GM12878 (cell line): ENCODE measurements at regions not wholly inside any gene's neighbourhood (a gene's known extent, or its start where the extent isn't known, plus 50 kb on each side); places are given as distances from the start of the nearest gene placed in this dataset.

Experiments used
- ATAC-seq: fragments of 200-7000 bp; cut with Tn5 transposase; 3 replicates; pipeline ENCODE4 v1.9.1; 2020; ENCODE audit warnings: mild to moderate bottlenecking, moderate library complexity
- BruUV-seq: library from RNA; stranded (reverse); fragments of 400-500 nt; replicated peaks from 2 replicates; lab custom pipeline; 2021; lab: Mats Ljungman, UMichigan
- CTCF ChIA-PET: fragments of 300-600 bp; sonication (Branson Sonifier 250); formaldehyde crosslinking; extraction: SDS; loops from one replicate; lab custom pipeline; 2021; ENCODE audit warnings: inconsistent platforms; lab: Yijun Ruan, JAX
- POLR2A ChIA-PET: fragments of 350-600 bp; formaldehyde crosslinking; extraction: SDS; loops from one replicate; lab custom pipeline; 2021; ENCODE audit warnings: inconsistent platforms; lab: Charles Lee
- RAD21 ChIA-PET: fragments of 300-600 bp; sonication (Branson Sonifier 250); formaldehyde crosslinking; loops from one replicate; lab custom pipeline; 2023; ENCODE audit warnings: antibody characterized with exemption; ENCODE audit not compliant: unreplicated experiment; lab: Charles Lee
- SMC1A ChIA-PET: fragments of 300-600 bp; sonication (Branson Sonifier 250); formaldehyde crosslinking; loops from one replicate; lab custom pipeline; 2023; ENCODE audit not compliant: unreplicated experiment, uncharacterized antibody; lab: Charles Lee
- DNase-seq: peaks from one replicate; pipeline ENCODE4 v3.0.0-alpha.2; 2011; ENCODE audit warnings: low read depth, low spot score
- FAIRE-seq: peaks from 3 replicates; lab custom pipeline; 2011; peaks lifted over from hg19 to GRCh38; lab: Jason Lieb, UNC
- H2AFZ ChIP-seq: 2 replicates; pipeline ENCODE4 v1.6.0; 2011; ENCODE audit warnings: low read depth, low read length, control low read depth; ENCODE audit not compliant: control insufficient read depth
- H3K27ac ChIP-seq: 2 replicates; pipeline ENCODE4 v1.5.1; 2011; ENCODE audit warnings: control low read depth; ENCODE audit not compliant: control insufficient read depth, insufficient read depth
- H3K27me3 ChIP-seq, 2 experiments: replicated peaks in 1 of 2; 2 replicates each; pipeline versions ENCODE4 v1.6.0 to v1.6.1; 2011; ENCODE audit warnings: low read length in 1 of 2; ENCODE audit not compliant: control insufficient read depth in 2 of 2, insufficient read depth in 2 of 2
- H3K36me3 ChIP-seq, 2 experiments: 2 replicates each; pipeline ENCODE4 v1.5.1; 2011; ENCODE audit warnings: low read length in 1 of 2; ENCODE audit not compliant: control insufficient read depth in 2 of 2, insufficient read depth in 2 of 2
- H3K4me1 ChIP-seq: 2 replicates; pipeline ENCODE4 v1.6.1; 2011; ENCODE audit warnings: mild to moderate bottlenecking, low read length, moderate library complexity, mixed read lengths; ENCODE audit not compliant: control insufficient read depth, insufficient read depth
- H3K4me2 ChIP-seq: 2 replicates; pipeline ENCODE4 v1.6.0; 2011; ENCODE audit warnings: control low read depth; ENCODE audit not compliant: control insufficient read depth, insufficient read depth
- H3K4me3 ChIP-seq: fragments of 200-600 bp; sonication (generic); 2 replicates; pipeline ENCODE4 v1.5.1; 2016
- H3K79me2 ChIP-seq: 2 replicates; pipeline ENCODE4 v1.6.0; 2011; ENCODE audit warnings: low read length; ENCODE audit not compliant: control insufficient read depth, insufficient read depth
- H3K9ac ChIP-seq: 2 replicates; pipeline ENCODE4 v1.8.0; 2011; ENCODE audit warnings: low read length, control low read depth, mixed read lengths; ENCODE audit not compliant: control insufficient read depth, insufficient read depth
- H3K9me3 ChIP-seq: replicated peaks from 3 replicates; pipeline ENCODE4 v1.5.1; 2011; ENCODE audit warnings: mild to moderate bottlenecking, low read length; ENCODE audit not compliant: control insufficient read depth, insufficient read depth
- H4K20me1 ChIP-seq: 2 replicates; pipeline ENCODE4 v1.6.0; 2011; ENCODE audit not compliant: control insufficient read depth, insufficient read depth
- CEBPB ChIP-seq, 2 experiments: fragments of 150-350 bp in 1 of 2; IDR thresholded peaks; 2 replicates each; pipeline ENCODE4 v1.6.1; 2012 to 2014; ENCODE audit warnings: low read depth in 2 of 2, low read length in 2 of 2, borderline replicate concordance in 1 of 2, inconsistent platforms in 1 of 2
- EED ChIP-seq: sonication (generic); IDR thresholded peaks from 2 replicates; pipeline ENCODE4 v1.6.1; 2016; ENCODE audit warnings: antibody characterized with exemption, low read depth
- KDM1A ChIP-seq: fragments of 200-600 bp; sonication (generic); IDR thresholded peaks from 2 replicates; pipeline ENCODE4 v1.6.1; 2016; ENCODE audit warnings: borderline replicate concordance
- MEF2A ChIP-seq: IDR thresholded peaks from 2 replicates; pipeline ENCODE4 v1.6.1; 2011; ENCODE audit warnings: low read depth, mild to moderate bottlenecking, low read length, moderate library complexity; ENCODE audit not compliant: insufficient read depth
- NR2F1 ChIP-seq: fragments of 450-650 bp; conservative IDR thresholded peaks from 2 replicates; pipeline ENCODE4 v1.6.1; 2017; ENCODE audit warnings: mild to moderate bottlenecking
- PAX8 ChIP-seq: fragments of 450-650 bp; IDR thresholded peaks from 2 replicates; pipeline ENCODE4 v1.6.1; 2017; ENCODE audit warnings: mild to moderate bottlenecking, moderate library complexity
- STAT1 ChIP-seq: fragments of 450-650 bp; conservative IDR thresholded peaks from 2 replicates; pipeline ENCODE4 v1.6.1; 2014; ENCODE audit warnings: antibody characterized with exemption, mild to moderate bottlenecking
- YY1 ChIP-seq: IDR thresholded peaks from 2 replicates; pipeline ENCODE4 v1.6.1; 2011; ENCODE audit warnings: low read depth, mild to moderate bottlenecking, low read length
- ZNF384 ChIP-seq: IDR thresholded peaks from 2 replicates; pipeline ENCODE4 v1.6.1; 2012; ENCODE audit warnings: low read depth, mild to moderate bottlenecking, low read length, improper control_type of control experiment, borderline replicate concordance
- WGBS: methylation state at CpG from one replicate; pipeline ENCODE4 v1.1.6; 2016; ENCODE audit warnings: low lambda C conversion rate; ENCODE audit not compliant: insufficient replicate concordance, insufficient coverage; ENCODE audit errors: missing lambda C conversion rate; 5-methylcytosine and 5-hydroxymethylcytosine counted together
- in situ Hi-C: fragments of 300-500 bp; cut with MboI; formaldehyde crosslinking; loops from 9 replicates; pipeline ENCODE4 v1.14.3; 2018; ENCODE audit warnings: mixed read lengths
- intact Hi-C: fragments of 100-400 bp; cut with micrococcal nuclease; formaldehyde crosslinking; loops from one replicate; pipeline ENCODE4 v1.14.2; 2022; ENCODE audit not compliant: unreplicated experiment
- TF ChIP-seq, protein P1 (sequence below): fragments of 450-650 bp; conservative IDR thresholded peaks from 2 replicates; pipeline ENCODE4 v1.6.1; 2017; ENCODE audit warnings: mild to moderate bottlenecking, moderate library complexity

DNA sequence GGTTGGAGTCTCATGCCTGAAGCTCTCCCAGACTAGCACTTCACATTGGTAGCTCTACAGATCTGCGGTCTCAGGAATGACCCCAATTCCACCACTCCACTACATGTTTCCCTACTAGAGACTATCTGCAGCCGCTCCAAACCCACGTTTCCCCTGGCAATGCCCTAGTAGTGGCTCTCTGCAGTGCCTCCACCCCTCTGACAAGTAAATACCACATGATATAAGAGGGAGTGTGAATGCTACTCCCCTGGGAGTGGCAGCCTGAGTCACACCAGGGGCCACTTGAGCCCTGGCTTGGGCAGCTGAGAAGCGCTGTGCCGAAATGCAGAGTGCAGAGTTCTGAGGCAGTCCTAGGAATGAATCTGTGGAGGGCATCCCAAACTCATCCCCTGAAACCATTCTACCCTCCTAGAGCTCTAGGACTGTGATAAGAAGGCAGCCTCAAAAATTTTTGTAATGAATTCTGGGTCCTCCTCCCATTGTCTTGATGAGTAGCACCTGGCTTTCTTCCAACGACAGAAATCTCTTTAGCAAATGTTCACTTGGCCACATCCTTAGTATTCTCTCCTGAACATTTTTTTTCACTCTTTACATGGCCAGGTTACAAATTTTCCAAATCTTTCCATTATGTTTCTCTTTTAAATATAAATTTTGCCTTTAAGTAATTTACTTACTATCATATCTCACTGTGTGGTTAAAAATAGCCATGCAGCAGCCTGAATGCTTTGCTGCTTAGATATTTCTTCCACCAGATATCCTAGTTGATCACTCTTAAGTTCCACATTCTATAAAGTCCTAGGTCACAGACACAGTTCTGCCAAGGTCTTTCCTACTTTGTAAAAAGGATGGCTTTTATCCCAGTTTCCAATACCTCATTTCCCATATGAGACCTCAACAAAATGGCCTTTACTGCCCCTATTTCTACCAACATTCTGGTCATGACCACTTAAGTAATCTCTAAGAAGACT, 160.2 kb upstream of the CPEB2 start:
- POLR2A ChIA-PET: interaction anchor here (1.0 kb wide), 1 partner anchor 14 kb away, joined by 3 read pairs; no protein-coding TSS in a partner anchor

More for the DNA sequence above, 160.2 kb upstream of the CPEB2 start:
- FAIRE-seq (no peak), ATAC-seq (peak; percentile 26; the same call in 2 of the 3 replicates), DNase-seq (no peak)
- H3K4me2 ChIP-seq: no peak overlapping the region
- H3K9me3 ChIP-seq: peaks cover 1% of the 10 kb centered on the region; the same call in 2 of the 3 replicates
- no peaks in the 10 kb centered on the region for H3K4me1 ChIP-seq
- ChIA-PET CTCF (no interaction called here), RAD21 (interaction anchor here (1.1 kb wide), 1 partner anchor 14 kb away, joined by 4 read pairs; no protein-coding TSS in a partner anchor), SMC1A (interaction anchor here (1.0 to 6.1 kb wide), 3 partner anchors 10 to 128 kb away, joined by 3 to 28 read pairs (median 3); no protein-coding TSS in a partner anchor)
- WGBS: 90% methylated on average over 6 of the region's 6 CpGs
- intact Hi-C loops: no loop called here
- H3K4me3 ChIP-seq: no peak overlapping the region
- H3K36me3 ChIP-seq: no peaks in the 10 kb centered on the region
- BruUV-seq: no TSS peak
- H3K27me3 ChIP-seq: no peaks in the 10 kb centered on the region
- no peak for TF ChIP-seq NR2F1
- TF ChIP-seq PAX8: no peak
- TF ChIP-seq YY1: no peak
- no peak for TF ChIP-seq MEF2A
- TF ChIP-seq ZNF384: no peak
- no peak for TF ChIP-seq KDM1A
- TF ChIP-seq EED: no peak
- TF ChIP-seq STAT1: no peak
- TF ChIP-seq CEBPB (IDR thresholded peaks at IDR 0.05; ENCODE audit: borderline replicate concordance in 1 of 2, low read depth in 2 of 2, low read length in 2 of 2): no peak
- TF ChIP-seq, protein P1, sequence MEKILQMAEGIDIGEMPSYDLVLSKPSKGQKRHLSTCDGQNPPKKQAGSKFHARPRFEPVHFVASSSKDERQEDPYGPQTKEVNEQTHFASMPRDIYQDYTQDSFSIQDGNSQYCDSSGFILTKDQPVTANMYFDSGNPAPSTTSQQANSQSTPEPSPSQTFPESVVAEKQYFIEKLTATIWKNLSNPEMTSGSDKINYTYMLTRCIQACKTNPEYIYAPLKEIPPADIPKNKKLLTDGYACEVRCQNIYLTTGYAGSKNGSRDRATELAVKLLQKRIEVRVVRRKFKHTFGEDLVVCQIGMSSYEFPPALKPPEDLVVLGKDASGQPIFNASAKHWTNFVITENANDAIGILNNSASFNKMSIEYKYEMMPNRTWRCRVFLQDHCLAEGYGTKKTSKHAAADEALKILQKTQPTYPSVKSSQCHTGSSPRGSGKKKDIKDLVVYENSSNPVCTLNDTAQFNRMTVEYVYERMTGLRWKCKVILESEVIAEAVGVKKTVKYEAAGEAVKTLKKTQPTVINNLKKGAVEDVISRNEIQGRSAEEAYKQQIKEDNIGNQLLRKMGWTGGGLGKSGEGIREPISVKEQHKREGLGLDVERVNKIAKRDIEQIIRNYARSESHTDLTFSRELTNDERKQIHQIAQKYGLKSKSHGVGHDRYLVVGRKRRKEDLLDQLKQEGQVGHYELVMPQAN: no peak
- no peaks in the 10 kb centered on the region for H4K20me1 ChIP-seq
- H3K79me2 ChIP-seq: no peaks in the 10 kb centered on the region
- H3K9ac ChIP-seq: no peak overlapping the region
- in situ Hi-C loops: no loop called here
- H3K27ac ChIP-seq: no peak overlapping the region
- no peak overlapping the region for H2AFZ ChIP-seq
